HG02642 (cell line): ENCODE measurements at regions not wholly inside any gene's neighbourhood (a gene's known extent, or its start where the extent isn't known, plus 50 kb on each side); places are given as distances from the start of the nearest gene placed in this dataset.

Source experiments
- ATAC-seq: cut with Tn5 transposase; IDR thresholded peaks from one replicate; pipeline ENCODE4 v1.9.1; 2021; ENCODE audit warnings: mild to moderate bottlenecking; ENCODE audit not compliant: unreplicated experiment, poor library complexity

- no peak for ATAC-seq
These were observed 329.7 kb downstream of the CD83 start for GRCh38 chr6:14447240-14447639.

GRCh38 chr6:14448246-14448645, 330.7 kb downstream of the CD83 start:
- no peak for ATAC-seq

- ATAC-seq: no peak
These were observed 332.5 kb downstream of the CD83 start for GRCh38 chr6:14450133-14450504.

GRCh38 chr6:14450578-14450977, 333.0 kb downstream of the CD83 start:
- no peak for ATAC-seq

DNA sequence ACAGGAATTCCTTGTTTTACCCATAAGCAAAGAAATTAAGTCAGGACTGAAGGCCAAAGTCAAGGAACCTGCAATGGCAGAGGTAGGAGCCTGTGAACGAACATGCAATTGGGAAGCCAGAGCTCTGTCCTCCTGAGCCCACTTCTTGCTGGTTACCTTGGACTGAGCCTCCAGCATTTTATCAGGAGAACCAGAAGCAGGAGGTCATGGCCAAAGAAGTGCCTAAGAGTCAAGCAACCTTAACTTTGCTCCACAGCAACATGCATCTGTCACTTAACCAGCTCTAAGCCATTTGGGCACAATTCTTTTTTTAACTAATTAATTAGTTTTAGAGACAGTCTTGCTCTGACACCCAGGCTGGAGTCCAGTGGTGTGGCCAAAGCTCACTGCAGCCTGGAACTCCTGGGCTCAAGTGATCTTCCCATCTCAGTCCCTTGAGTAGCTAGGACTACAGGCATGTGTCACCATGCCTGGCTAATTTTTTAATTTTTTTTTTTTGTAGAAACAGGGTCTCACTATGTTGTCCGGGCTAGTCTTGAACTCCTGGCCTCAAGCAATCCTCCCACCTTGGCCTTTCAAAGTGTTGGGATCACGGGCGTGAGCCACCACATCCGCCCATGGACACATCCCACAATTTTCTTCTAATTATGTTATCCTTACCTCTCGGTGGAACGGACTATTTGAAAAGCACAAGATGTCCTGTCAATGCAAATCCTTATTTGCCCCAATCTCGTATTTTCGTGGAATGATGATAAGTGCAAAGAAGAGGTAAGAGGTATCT, 334.2 kb downstream of the CD83 start:
- no peak for ATAC-seq

- ATAC-seq: peak; percentile 63
These were observed 335.3 kb downstream of the CD83 start for GRCh38 chr6:14452567-14453527.

GRCh38 chr6:14453712-14454472, 336.3 kb downstream of the CD83 start:
- no peak for ATAC-seq

DNA sequence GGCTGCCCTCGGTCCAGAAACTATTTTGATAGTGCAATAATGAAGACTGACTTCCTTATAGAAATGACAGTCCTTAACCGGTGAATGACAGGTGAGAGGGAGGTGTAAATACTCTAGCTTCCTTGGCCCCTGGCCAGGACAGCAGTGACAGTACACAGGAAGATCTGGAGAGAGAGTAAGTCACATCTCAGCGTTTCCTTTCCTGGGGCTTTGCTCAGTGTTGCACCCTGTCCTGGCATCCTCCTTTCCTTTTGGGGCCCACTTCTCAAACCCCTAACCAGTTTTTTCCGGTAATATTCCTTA, 336.9 kb downstream of the CD83 start:
- no peak for ATAC-seq

- no peak for ATAC-seq
These were observed 337.9 kb downstream of the CD83 start for GRCh38 chr6:14455427-14455826.

- no peak for ATAC-seq
These were observed 338.5 kb downstream of the CD83 start for GRCh38 chr6:14455876-14456648.

- ATAC-seq: no peak
These were observed 339.4 kb downstream of the CD83 start for GRCh38 chr6:14456941-14457340.

- no peak for ATAC-seq
These were observed 341.2 kb downstream of the CD83 start for GRCh38 chr6:14458669-14459266.

DNA sequence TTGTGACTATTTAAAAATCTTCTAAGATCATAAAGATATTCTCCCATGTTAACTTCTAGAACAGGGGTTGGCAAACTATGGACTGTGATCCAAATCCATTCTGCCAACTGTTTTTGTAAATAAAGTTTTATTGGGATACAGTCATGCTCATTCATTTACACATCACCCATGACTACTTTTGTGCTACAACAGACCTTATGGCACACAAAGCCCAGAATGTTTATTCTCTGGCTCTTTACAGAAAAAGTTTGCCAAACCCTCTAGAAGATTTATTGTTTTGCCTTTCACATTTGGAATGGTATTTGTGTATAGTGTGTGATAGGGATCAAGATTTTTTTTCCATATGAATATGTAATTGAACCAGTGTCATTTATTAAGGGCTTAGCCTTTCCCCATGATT, 341.7 kb downstream of the CD83 start:
- no peak for ATAC-seq

DNA sequence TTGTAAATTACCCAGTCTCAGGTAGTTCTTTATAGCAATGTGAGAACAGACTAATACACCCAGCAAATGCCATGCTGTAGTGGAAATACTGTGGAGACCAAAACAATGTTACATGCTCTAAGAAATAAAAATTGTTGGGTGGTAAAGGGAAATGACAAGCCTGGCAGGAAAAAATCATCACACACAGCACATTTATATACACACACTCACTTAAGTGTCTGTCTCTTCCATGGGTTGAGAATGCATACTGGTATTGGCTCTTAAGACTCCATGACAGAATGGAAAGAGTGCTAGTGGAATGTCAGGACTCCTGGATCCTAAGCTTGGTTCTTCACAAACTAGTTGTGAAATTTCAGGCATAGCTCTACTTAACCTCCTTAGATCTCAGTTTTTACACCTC, 343.0 kb downstream of the CD83 start:
- ATAC-seq: no peak

- no peak for ATAC-seq
These were observed 344.6 kb downstream of the CD83 start for GRCh38 chr6:14462135-14462534.

GRCh38 chr6:14462566-14462965, 345.0 kb downstream of the CD83 start:
- no peak for ATAC-seq

- ATAC-seq: no peak
These were observed 345.5 kb downstream of the CD83 start for GRCh38 chr6:14463110-14463509.

DNA sequence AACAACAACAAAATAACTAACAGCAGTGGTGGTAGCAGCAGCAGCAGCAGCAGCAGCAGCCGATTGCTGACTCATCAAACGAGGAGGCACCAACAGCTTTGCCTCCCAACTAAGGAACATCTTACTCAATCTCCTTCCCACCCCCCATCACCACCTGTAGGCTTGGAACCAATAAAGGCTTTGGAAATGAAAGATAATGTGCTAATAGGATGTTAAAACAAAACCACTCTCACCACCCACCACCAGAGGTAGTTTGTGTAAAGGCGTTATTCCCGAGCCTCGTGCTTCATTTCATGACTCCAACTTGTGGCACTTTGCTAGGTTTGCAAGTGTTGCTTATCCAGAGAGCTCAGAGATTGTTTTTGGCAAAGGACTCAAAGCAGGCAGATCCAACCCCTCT, 346.5 kb downstream of the CD83 start:
- no peak for ATAC-seq

DNA sequence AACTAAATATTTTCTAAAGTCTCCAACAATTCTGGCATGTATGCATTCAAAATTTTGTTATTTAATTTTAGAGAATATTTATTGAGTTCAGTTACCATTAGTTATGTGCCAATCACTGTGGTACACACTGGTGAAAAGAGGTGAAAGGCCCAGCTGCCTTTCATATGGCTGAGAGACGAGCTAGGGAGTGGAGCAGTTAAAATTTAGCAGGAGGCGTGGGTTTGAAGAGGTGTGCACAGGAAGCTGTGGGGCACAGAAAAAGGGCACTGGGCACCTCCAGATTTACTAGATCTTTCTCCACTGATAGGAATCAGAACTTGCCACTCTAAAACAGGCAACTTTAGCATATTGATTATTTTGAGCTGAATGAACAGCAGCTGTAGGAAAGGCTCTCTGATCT, 347.1 kb downstream of the CD83 start:
- no peak for ATAC-seq

GRCh38 chr6:14466278-14466677, 348.7 kb downstream of the CD83 start:
- no peak for ATAC-seq
